Activated T-cell treated with anti-CD3 and anti-CD28 coated beads, Interleukin-2, amount 50 U/mL, for 72 hours (primary cell): ENCODE measurements at regions not wholly inside any gene's neighbourhood (a gene's known extent, or its start where the extent isn't known, plus 50 kb on each side); places are given as distances from the start of the nearest gene placed in this dataset.

Source experiments
- ATAC-seq, 2 donors: fragments of 150-1000 bp; cut with Tn5 transposase; replicated peaks in 1 of 2; 2 replicates each; pipeline ENCODE4 v1.10.0; 2021; ENCODE audit warnings: moderate library complexity in 2 of 2, mild to moderate bottlenecking in 1 of 2
- DNase-seq, 2 donors: peaks; one replicate each; pipeline ENCODE4 v3.0.0; 2021 to 2022; ENCODE audit warnings: mixed read lengths in 1 of 2
- H3K27ac Mint-ChIP-seq: one replicate; pipeline ENCODE4 v1.8.0; 2022; ENCODE audit warnings: mild to moderate bottlenecking, moderate library complexity, mixed read lengths
- H3K27me3 Mint-ChIP-seq: one replicate; pipeline ENCODE4 v1.8.0; 2022; ENCODE audit warnings: low read depth, mixed read lengths
- H3K36me3 Mint-ChIP-seq, 2 donors: one replicate each; pipeline ENCODE4 v1.8.0; 2022; ENCODE audit warnings: mixed read lengths in 2 of 2, mild to moderate bottlenecking in 1 of 2; ENCODE audit not compliant: insufficient read depth in 2 of 2
- H3K4me1 Mint-ChIP-seq: one replicate; pipeline ENCODE4 v1.8.0; 2022; ENCODE audit warnings: low read depth, mixed read lengths
- H3K4me3 Mint-ChIP-seq, 2 donors: one replicate each; pipeline ENCODE4 v1.8.0; 2022; ENCODE audit warnings: mild to moderate bottlenecking in 2 of 2, mixed read lengths in 2 of 2, moderate library complexity in 2 of 2
- H3K9me3 Mint-ChIP-seq, 2 donors: one replicate each; pipeline ENCODE4 v1.8.0; 2022; ENCODE audit warnings: mixed read lengths in 2 of 2

GRCh38 chr6:98027898-98028297, 744.9 kb upstream of the MMS22L start:
- no peak for DNase-seq
- ATAC-seq = no peak
- Mint-ChIP-seq H3K4me3 (no peak overlapping the region), H3K4me1 (no peaks in the 10 kb centered on the region), H3K27ac (no peak overlapping the region), H3K36me3 (no peaks in the 10 kb centered on the region), H3K27me3 (no peaks in the 10 kb centered on the region), H3K9me3 (peaks cover 2% of the 10 kb centered on the region in 2 donors)

DNA sequence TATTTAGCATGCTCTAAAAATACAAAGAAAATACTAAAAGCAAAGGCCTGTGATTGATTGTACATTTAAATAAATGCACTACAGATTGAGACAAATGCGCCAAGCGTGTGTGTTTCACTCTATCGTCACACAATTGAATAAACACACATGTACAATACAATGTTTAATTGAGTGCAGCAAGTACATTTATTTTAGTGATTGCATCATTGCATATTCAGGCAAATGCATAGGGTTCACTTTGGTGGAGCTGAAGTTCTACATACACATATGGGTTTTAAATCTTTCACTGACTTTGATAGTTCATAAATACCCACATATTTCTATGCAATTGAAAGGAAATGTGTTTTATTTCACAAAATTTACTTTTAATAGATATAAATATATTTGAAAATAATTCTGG, 750.6 kb upstream of the MMS22L start:
- no peak for DNase-seq
- Mint-ChIP-seq H3K27me3 (no peaks in the 10 kb centered on the region), H3K36me3 (no peaks in the 10 kb centered on the region), H3K4me3 (no peak overlapping the region), H3K9me3 (peaks cover 0 to 2% of the 10 kb centered on the region in 2 donors), H3K27ac (no peak overlapping the region), H3K4me1 (no peaks in the 10 kb centered on the region)
- ATAC-seq = no peak

GRCh38 chr6:98036344-98036923, 753.4 kb upstream of the MMS22L start:
- Mint-ChIP-seq H3K27me3 (no peaks in the 10 kb centered on the region), H3K9me3 (peaks cover 0 to 3% of the 10 kb centered on the region in 2 donors), H3K36me3 (no peaks in the 10 kb centered on the region), H3K27ac (no peak overlapping the region), H3K4me1 (no peaks in the 10 kb centered on the region), H3K4me3 (no peak overlapping the region)
- no peak for ATAC-seq
- DNase-seq = no peak

DNA sequence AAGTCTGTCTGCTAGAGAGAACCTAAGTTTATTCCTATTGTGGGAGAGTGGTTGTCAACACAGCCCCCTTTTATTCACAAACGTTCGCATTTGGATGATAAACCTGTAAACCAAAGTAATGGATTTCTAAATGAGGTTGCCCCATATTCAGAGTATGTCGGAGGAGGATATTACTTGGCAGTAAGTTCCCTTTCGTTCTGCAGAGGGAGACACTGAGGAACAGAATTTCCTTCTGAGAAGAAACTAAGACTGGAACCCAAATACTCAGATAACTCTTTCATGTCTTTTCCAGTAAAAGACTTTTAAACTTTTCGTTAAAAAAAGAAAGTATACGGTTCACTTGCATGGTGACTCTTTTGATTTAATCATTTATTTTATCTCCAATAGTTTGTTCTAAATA, 754.6 kb upstream of the MMS22L start:
- no peak for ATAC-seq
- DNase-seq = no peak
- Mint-ChIP-seq H3K36me3 (no peaks in the 10 kb centered on the region), H3K27ac (no peak overlapping the region), H3K4me1 (no peaks in the 10 kb centered on the region), H3K4me3 (no peak overlapping the region), H3K27me3 (no peaks in the 10 kb centered on the region), H3K9me3 (peaks cover 0 to 3% of the 10 kb centered on the region in 2 donors)

GRCh38 chr6:98039443-98039842, 756.4 kb upstream of the MMS22L start:
- Mint-ChIP-seq H3K36me3 (no peaks in the 10 kb centered on the region), H3K9me3 (peaks cover 0 to 3% of the 10 kb centered on the region in 2 donors), H3K27ac (no peak overlapping the region), H3K4me1 (no peaks in the 10 kb centered on the region), H3K4me3 (no peak overlapping the region), H3K27me3 (no peaks in the 10 kb centered on the region)
- no peak for DNase-seq
- ATAC-seq = no peak

GRCh38 chr6:98039904-98040607, 757.0 kb upstream of the MMS22L start:
- Mint-ChIP-seq H3K36me3 (no peaks in the 10 kb centered on the region), H3K4me3 (no peak overlapping the region), H3K9me3 (peaks cover 0 to 3% of the 10 kb centered on the region in 2 donors), H3K4me1 (no peaks in the 10 kb centered on the region), H3K27ac (no peak overlapping the region), H3K27me3 (no peaks in the 10 kb centered on the region)
- ATAC-seq (no peak), DNase-seq (no peak)

- H3K4me1 Mint-ChIP-seq = no peaks in the 10 kb centered on the region
- no peaks in the 10 kb centered on the region for H3K27me3 Mint-ChIP-seq
- no peak for DNase-seq
- no peak overlapping the region for H3K4me3 Mint-ChIP-seq
- no peak overlapping the region for H3K27ac Mint-ChIP-seq
- H3K9me3 Mint-ChIP-seq = peaks cover 0 to 3% of the 10 kb centered on the region in 2 donors
- ATAC-seq = no peak
- no peaks in the 10 kb centered on the region for H3K36me3 Mint-ChIP-seq
These were observed 758.0 kb upstream of the MMS22L start for GRCh38 chr6:98041056-98041455.

DNA sequence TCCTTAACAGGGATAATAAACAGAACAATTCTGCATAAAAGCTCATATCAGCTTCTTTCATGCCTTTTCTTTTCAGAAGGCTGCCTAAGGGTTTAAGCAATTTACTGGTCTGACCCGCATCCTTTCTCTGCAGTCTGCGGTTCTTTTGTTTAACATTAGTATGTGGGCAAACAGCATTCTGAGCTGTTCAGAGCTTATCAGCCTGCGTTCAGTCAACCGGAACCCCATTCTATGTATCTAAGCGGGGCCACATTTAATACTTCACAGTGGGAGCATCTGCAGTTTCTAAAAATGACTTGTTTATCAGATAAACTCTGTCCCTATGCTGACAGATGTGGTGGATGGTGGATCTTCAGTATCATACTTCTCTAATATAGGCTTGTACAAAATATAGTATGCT, 758.9 kb upstream of the MMS22L start:
- Mint-ChIP-seq H3K36me3 (no peaks in the 10 kb centered on the region), H3K4me1 (no peaks in the 10 kb centered on the region), H3K9me3 (peaks cover 0 to 3% of the 10 kb centered on the region in 2 donors), H3K27me3 (no peaks in the 10 kb centered on the region), H3K4me3 (no peak overlapping the region), H3K27ac (no peak overlapping the region)
- ATAC-seq (no peak), DNase-seq (no peak)

DNA sequence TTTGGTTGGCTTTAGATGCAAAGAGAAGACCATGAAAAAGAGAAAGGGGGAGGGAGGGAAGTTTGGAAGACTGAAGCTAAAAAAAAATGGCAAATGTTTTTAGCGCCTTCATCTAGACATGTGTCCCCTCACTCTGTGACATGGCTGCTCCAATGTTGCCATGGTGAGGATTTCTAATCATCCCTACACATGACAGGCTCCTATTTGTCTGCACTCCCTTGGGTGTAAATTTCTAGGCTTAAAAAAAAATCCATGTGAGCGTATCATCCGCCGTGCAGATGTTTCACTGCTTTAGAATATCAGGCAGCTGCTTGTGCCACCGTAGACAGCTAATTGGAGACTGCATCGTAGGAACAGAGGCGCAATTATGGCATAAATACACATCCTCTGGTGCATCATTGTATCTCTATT, 761.1 kb upstream of the MMS22L start:
- no peaks in the 10 kb centered on the region for H3K4me1 Mint-ChIP-seq
- DNase-seq (no peak), ATAC-seq (no peak)
- H3K4me3 Mint-ChIP-seq = no peak overlapping the region
- H3K9me3 Mint-ChIP-seq = peaks cover 0 to 3% of the 10 kb centered on the region in 2 donors
- H3K36me3 Mint-ChIP-seq = no peaks in the 10 kb centered on the region
- no peak overlapping the region for H3K27ac Mint-ChIP-seq
- H3K27me3 Mint-ChIP-seq = no peaks in the 10 kb centered on the region

DNA sequence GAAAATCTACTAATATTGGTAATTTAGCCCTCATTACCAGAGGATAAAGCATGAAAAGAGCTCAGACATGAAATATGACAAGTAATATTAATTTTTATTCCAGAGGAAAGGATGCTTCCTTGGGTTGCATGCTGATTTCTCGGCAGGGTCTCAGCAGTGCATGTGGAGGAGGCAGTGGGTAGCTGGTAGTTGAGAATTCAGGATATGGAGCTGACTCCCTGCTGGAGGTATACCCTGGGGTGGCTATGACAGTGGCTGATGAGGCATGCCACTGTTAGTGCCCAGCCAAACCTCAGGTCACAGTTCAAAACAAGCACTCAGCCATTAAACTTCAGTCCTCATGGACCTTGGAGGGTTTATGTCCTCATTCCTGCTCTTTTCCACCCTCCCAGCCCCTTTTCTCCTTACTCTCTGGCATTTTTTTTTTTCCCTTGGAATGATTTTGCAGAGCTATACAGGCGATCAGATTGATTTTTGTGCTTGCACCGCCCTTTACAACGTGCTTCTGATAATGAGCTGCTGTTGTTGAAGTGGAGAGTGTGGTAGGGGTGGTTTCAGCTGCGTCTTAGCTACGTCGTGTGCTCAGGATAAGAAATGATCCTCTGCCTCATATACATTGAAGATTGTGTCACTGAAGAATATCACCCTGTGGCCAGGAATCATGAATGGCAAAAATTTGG, 761.9 kb upstream of the MMS22L start:
- Mint-ChIP-seq H3K9me3 (peaks cover 0 to 3% of the 10 kb centered on the region in 2 donors), H3K27me3 (no peaks in the 10 kb centered on the region), H3K36me3 (no peaks in the 10 kb centered on the region), H3K4me1 (no peaks in the 10 kb centered on the region), H3K27ac (no peak overlapping the region), H3K4me3 (no peak overlapping the region)
- no peak for ATAC-seq
- no peak for DNase-seq

GRCh38 chr6:98047164-98047563, 764.1 kb upstream of the MMS22L start:
- Mint-ChIP-seq H3K27me3 (no peaks in the 10 kb centered on the region), H3K27ac (no peak overlapping the region), H3K4me3 (no peak overlapping the region), H3K9me3 (no peaks in the 10 kb centered on the region), H3K4me1 (no peaks in the 10 kb centered on the region), H3K36me3 (no peaks in the 10 kb centered on the region)
- ATAC-seq (no peak), DNase-seq (no peak)

- H3K4me3 Mint-ChIP-seq = no peak overlapping the region
- DNase-seq (no peak), ATAC-seq (no peak)
- H3K9me3 Mint-ChIP-seq = no peaks in the 10 kb centered on the region
- no peaks in the 10 kb centered on the region for H3K4me1 Mint-ChIP-seq
- H3K27ac Mint-ChIP-seq = no peak overlapping the region
- H3K27me3 Mint-ChIP-seq = no peaks in the 10 kb centered on the region
- no peaks in the 10 kb centered on the region for H3K36me3 Mint-ChIP-seq
These were observed 764.9 kb upstream of the MMS22L start for GRCh38 chr6:98047871-98048270.

GRCh38 chr6:98054453-98054852, 771.4 kb upstream of the MMS22L start:
- no peak for DNase-seq
- no peaks in the 10 kb centered on the region for H3K4me1 Mint-ChIP-seq
- no peaks in the 10 kb centered on the region for H3K27me3 Mint-ChIP-seq
- H3K9me3 Mint-ChIP-seq = no peaks in the 10 kb centered on the region
- no peak for ATAC-seq
- no peaks in the 10 kb centered on the region for H3K36me3 Mint-ChIP-seq
- no peak overlapping the region for H3K27ac Mint-ChIP-seq
- H3K4me3 Mint-ChIP-seq = no peak overlapping the region
